ENCODE measurements at regions not wholly inside any gene's neighbourhood (a gene's known extent, or its start where the extent isn't known, plus 50 kb on each side); places are given as distances from the start of the nearest gene placed in this dataset.

GRCh38 chr13:90103099-90103784 is 1244.2 kb upstream of the MIR17HG start:
- no peak for DNase-seq (ENCODE audit: low read depth in 2 of 2, low spot score in 1 of 2)

GRCh38 chr13:90104764-90105163 is 1242.7 kb upstream of the MIR17HG start:
- DNase-seq (ENCODE audit: low read depth in 2 of 2, low spot score in 1 of 2) = no peak

GRCh38 chr13:90105276-90105675 is 1242.2 kb upstream of the MIR17HG start:
- DNase-seq (ENCODE audit: low read depth in 2 of 2, low spot score in 1 of 2) = no peak

GRCh38 chr13:90105849-90106496 is 1241.5 kb upstream of the MIR17HG start:
- DNase-seq (ENCODE audit: low read depth in 2 of 2, low spot score in 1 of 2) = no peak

- no peak for DNase-seq (ENCODE audit: low read depth in 2 of 2, low spot score in 1 of 2)
These were observed 1239.8 kb upstream of the MIR17HG start for GRCh38 chr13:90107661-90108060.

- no peak for DNase-seq (ENCODE audit: low read depth in 2 of 2, low spot score in 1 of 2)
These were observed 1238.9 kb upstream of the MIR17HG start for GRCh38 chr13:90108547-90108946.

GRCh38 chr13:90116121-90116520 is 1231.4 kb upstream of the MIR17HG start:
- DNase-seq (ENCODE audit: low read depth in 2 of 2, low spot score in 1 of 2) = no peak

- no peak for DNase-seq (ENCODE audit: low read depth in 2 of 2, low spot score in 1 of 2)
These were observed 1228.9 kb upstream of the MIR17HG start for GRCh38 chr13:90118467-90119071.

GRCh38 chr13:90120026-90120425 is 1227.5 kb upstream of the MIR17HG start:
- no peak for DNase-seq (ENCODE audit: low read depth in 2 of 2, low spot score in 1 of 2)

- no peak for DNase-seq (ENCODE audit: low read depth in 2 of 2, low spot score in 1 of 2)
These were observed 1225.7 kb upstream of the MIR17HG start for GRCh38 chr13:90121784-90122183.

GRCh38 chr13:90122531-90122930 is 1225.0 kb upstream of the MIR17HG start:
- DNase-seq (ENCODE audit: low read depth in 2 of 2, low spot score in 1 of 2) = no peak

GRCh38 chr13:90135558-90135957 is 1211.9 kb upstream of the MIR17HG start:
- no peak for DNase-seq (ENCODE audit: low read depth in 2 of 2, low spot score in 1 of 2)

- DNase-seq (ENCODE audit: low read depth in 2 of 2, low spot score in 1 of 2) = no peak
These were observed 1205.2 kb upstream of the MIR17HG start for GRCh38 chr13:90142251-90142650.

GRCh38 chr13:90154311-90154960 is 1193.1 kb upstream of the MIR17HG start:
- DNase-seq (ENCODE audit: low read depth in 2 of 2, low spot score in 1 of 2) = no peak

- no peak for DNase-seq (ENCODE audit: low read depth in 2 of 2, low spot score in 1 of 2)
These were observed 1191.1 kb upstream of the MIR17HG start for GRCh38 chr13:90156390-90156789.

GRCh38 chr13:90168953-90169352 is 1178.5 kb upstream of the MIR17HG start:
- DNase-seq (ENCODE audit: low read depth in 2 of 2, low spot score in 1 of 2) = no peak

GRCh38 chr13:90170208-90170607 is 1177.3 kb upstream of the MIR17HG start:
- no peak for DNase-seq (ENCODE audit: low read depth in 2 of 2, low spot score in 1 of 2)

GRCh38 chr13:90171649-90172048 is 1175.8 kb upstream of the MIR17HG start:
- DNase-seq (ENCODE audit: low read depth in 2 of 2, low spot score in 1 of 2) = no peak

GRCh38 chr13:90177512-90177911 is 1170.0 kb upstream of the MIR17HG start:
- no peak for DNase-seq (ENCODE audit: low read depth in 2 of 2, low spot score in 1 of 2)

GRCh38 chr13:90184355-90184754 is 1163.1 kb upstream of the MIR17HG start:
- DNase-seq (ENCODE audit: low read depth in 2 of 2, low spot score in 1 of 2) = no peak

- no peak for DNase-seq (ENCODE audit: low read depth in 2 of 2, low spot score in 1 of 2)
These were observed 1161.8 kb upstream of the MIR17HG start for GRCh38 chr13:90185734-90186133.
